GM21619 (cell line): ENCODE measurements at regions not wholly inside any gene's neighbourhood (a gene's known extent, or its start where the extent isn't known, plus 50 kb on each side); places are given as distances from the start of the nearest gene placed in this dataset.
A peak's percentile ranks its signal among the peaks of the same experiment; 100 is the strongest.

Experiments
- ATAC-seq: cut with Tn5 transposase; IDR thresholded peaks from one replicate; pipeline ENCODE4 v1.9.1; 2021; ENCODE audit not compliant: unreplicated experiment

DNA sequence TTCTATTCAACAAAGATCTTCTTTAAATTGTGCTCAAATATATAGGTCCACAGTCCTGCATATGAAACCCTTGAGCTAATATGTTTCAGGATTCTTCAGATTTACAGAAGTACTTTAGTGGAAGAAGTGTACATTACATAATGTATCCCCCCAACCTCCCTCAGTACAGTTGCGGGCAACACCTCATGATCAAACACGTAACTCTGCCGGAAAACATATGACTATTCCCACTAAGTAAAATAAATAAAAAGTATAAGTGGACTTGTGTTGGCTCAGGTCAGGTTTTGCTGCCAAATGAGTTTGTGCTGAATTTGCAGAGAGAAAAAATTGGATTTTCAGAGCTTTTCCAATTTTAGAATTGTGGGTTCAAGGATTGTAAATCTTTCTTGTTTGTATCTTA lies 267.6 kb upstream of the MDFIC2 start:
- ATAC-seq = no peak

DNA sequence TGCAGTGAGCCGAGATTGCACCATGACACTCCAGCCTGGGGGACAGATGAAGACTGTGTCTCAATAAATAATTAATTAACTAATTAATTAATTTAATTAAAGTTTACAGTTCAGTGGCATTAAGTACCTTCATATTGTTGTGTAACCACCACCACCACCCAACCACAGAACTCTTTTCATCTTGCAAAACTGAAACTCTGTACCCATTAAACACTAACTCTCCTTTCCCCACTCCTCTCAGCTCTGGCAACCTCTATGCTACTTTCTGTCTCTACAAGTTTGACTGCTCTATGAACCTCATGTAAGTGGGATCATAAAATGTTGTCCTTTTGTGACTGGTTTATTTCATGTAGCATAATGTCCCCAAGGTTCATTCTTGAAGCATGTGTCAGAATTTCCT lies 259.3 kb upstream of the MDFIC2 start:
- ATAC-seq = no peak

DNA sequence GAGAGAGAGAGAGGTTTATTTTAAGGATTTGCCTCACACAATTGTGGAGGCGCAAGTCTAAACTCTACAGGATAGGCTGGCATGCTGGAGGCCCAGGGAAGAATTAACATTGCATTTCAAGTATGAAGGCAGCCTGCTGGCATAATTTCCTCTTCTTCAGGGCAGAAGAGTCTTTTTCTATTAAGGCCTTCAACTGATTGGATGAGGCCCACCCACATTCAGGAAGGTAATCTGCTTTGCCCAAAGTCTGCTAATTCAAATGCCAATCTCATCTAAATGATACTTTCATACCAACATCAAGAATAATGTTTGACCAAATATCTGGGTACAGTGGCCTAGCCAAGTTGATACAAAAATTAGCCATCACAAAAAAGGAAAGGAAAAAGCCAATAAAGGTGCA lies 258.1 kb upstream of the MDFIC2 start:
- no peak for ATAC-seq

DNA sequence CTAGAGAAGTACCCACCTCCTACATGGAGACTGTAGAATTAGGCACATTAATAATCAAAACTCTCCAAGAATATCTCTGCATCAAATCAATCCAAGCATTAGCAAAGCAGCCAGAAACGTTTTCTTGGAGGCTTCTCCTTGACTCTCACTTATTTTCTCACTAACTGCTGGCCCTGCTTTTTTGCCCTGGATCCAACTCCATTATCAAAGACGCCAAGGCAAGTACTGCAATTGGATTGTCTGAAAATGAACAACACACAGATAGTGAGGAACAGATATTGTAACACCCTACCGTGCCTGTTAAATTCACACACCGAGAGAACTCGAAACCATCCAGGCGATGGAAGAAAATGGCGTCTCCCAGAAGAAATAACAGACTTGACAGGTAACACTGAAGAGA lies 256.2 kb upstream of the MDFIC2 start:
- no peak for ATAC-seq

DNA sequence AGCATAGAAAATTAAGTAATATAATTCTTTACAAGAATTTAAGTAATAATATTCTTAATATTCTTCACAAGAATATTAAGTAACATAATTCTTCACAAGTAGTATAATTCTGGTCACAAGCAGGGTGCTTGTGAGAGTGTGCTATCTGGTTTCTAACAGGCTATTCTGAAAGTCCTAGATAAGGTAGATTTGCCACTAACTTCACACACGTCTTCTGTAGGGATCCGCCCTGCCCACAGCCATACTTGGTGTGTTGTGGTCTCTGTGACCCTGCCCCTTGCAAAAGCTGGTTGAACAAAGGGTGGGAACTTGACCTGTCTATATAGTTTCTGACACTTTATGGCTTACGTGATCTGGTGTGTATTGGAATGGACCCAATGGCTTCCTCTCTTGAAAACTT lies 253.4 kb upstream of the MDFIC2 start:
- ATAC-seq = no peak

DNA sequence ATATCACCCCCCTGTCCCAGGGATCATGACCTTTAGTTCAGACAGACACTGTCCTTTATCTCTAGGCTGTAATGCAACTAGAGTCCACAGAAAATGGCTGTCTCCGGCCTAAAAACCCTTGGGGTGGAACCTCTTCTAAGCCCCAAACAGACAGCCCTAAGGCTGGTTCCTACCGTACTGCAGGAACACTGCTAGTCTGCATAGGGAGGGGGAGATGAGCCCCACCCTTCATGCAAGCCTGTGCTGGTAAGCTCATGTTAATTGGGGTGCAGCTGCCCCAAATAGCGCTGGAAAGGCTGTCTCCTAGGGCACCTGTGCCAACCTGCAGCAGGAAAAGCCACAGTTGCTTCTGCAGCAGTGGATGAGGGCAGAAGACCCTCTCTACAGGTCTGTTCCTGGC lies 252.1 kb upstream of the MDFIC2 start:
- no peak for ATAC-seq

DNA sequence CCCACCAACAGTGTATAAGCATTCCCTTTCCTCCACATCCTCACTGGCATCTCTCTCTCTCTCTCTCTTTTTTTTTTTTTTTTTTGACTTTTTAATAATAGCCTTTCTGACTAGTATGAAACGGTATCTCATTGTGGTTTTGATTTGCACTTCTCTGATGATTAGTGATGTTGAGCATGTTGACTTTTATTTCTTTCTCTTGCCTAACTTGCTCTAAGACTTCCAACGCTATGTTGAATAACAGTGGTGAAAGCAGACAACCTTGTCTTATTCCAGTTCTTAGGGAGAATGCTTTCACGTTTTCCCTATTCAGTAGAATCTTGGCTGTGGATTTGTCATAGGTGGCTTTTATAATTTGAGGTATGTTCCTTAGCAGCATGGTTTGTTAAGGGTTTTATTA lies 249.4 kb upstream of the MDFIC2 start:
- no peak for ATAC-seq

DNA sequence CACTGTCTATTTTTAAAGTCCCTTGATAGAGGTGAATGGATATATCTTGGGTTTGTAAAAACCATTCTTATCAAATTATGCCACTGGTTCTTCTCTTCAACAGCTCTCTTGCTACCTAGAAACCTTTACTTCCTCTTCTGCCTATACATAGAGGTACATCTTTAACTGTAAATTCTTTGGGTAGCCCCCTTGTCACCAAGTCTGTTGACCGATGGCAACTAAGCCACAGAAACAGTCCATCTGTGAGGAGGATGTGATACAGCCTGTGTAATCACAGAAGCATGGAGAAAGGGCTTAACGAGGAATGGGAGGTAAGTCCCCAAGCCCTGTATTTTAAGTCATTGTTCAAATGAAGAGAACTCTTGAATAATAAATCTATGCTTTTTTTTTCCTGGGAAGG lies 246.5 kb upstream of the MDFIC2 start:
- ATAC-seq = no peak

DNA sequence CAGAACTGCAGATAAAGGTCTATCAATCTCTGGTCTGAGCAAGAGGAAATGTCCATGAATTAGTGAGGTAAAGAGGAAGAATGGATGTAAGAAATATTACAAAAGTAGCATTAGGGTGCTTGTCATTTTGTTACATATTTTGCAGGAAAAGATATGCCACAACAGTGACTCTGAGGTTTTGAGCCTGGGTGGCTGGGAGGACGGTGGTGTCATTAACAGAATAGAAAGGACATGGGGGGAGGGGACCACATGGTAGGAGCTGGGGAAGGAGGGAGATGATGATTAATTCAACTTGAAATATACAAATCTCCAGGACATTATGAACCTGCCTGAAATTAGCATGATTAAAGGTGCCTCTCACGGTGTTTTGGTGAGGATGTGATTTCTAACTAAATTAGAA lies 245.5 kb upstream of the MDFIC2 start:
- ATAC-seq = no peak

DNA sequence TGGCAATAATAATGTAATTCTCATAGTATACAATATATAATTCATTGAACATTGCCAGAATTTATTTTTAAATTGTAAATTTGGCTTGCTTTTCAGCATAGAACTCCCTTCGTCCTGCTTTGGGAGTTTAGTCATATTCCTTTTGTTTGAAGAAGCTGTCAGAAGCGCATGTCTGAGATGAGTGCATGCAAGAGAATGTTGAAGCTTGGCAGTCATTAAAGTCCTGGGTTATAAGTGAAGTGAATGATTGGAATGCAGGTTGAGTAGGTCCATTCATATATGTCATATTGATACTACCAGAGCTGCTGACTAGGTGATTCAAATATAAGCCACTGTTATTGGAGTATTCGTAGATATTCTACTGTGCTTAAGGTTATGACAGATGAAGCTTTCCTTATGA lies 243.6 kb upstream of the MDFIC2 start:
- no peak for ATAC-seq

DNA sequence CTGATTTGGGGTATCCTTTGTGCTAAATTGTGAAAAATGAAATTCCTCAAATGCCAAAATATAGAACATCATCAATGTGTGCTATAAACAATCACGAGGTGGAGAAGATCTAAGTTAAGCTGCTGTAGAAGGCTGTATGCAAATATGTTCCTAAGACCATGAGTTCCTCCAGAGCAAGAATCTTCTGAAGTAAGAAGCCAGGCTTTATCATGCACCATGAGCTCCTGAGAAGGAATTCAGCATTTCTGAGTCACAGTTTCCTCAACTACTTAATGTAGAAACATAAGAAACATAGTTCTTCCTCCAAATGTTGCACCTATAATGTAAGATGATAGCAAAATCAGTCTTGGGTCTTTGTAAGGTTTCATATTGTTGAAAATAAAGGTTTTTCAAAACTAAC lies 241.7 kb upstream of the MDFIC2 start:
- no peak for ATAC-seq

DNA sequence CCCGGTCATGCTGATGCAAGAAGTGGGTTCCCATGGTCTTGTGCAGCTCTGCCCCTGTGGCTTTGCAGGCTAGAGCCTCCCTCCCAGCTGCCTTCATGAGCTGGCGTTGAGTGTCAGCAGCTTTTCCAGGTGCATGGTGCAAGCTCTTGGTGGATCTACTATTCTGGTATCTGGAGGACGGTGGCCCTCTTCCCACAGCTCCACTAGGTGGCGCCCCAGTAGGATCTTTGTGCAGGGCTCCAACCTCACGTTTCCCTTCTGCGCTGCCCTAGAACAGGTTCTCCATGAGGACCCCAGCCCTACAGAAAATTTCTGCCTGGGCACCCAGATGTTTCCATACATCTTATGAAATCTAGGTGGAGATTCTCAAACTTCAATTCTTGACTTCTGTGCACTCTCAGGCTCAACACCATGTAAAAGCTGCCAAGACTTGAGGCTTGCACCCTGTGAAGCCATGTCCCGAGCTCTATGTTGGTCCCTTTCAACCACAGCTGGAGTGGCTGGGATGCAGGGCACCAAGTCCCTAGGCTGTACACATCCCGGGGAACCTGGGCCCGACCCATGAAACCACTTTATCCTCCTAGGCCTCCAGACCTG lies 238.4 kb upstream of the MDFIC2 start:
- ATAC-seq = peak; percentile 82

DNA sequence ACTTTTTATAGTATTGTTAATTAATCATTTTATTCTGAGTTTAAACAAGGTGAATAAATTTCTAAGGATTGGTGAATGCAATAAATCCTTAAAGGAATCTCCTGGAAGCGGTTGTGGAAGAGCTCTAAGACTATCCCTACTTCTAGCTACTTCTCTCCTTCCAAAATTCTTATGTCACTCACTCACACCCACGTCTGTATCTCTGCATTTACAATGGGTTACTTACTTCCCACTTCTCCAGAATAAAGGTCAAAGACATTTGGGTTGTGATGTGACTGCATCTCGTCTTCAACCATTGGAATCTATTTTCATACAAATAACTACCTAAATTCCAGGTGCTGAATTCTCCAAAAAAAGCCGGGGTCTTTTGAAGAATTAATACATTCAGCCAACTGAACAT lies 234.2 kb upstream of the MDFIC2 start:
- no peak for ATAC-seq

DNA sequence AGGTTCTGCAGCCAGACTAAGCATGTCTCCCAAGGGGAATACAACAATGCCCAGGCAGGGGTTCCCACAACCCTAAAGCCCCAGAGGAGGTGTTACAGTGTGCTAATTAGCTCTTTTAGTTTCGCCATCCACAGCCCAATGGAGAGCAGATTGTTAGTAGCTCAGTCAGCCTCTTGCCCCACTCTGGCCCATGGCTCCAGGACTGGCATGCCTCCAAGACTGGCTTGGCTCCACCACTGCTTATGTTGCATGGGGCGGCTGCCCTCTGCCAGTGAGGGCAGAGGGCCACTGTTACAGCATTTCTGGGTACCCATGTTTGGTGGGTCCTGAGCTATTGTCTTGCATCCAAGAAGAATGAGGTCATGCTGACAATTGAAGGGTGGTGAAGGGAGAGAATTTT lies 231.1 kb upstream of the MDFIC2 start:
- ATAC-seq = no peak

DNA sequence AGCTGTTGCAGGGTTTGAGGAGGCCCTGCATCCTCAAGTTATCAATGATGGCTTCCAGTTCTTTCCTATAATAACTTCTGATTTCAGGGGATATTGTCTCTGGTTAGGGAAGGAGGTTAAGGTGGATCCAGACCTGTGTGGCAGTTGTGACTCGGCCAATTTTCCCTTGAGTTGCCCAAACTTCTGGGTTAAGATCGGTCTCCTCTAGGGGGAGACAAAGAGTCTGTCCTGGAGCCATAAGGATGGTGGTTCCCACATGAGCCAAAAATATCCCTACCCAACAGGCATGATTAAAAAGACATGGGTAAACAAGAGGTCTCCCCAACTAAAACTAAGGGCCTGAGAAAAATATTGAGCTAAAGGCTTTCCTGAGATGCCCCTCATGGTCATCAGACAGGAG lies 227.5 kb upstream of the MDFIC2 start:
- ATAC-seq = no peak

DNA sequence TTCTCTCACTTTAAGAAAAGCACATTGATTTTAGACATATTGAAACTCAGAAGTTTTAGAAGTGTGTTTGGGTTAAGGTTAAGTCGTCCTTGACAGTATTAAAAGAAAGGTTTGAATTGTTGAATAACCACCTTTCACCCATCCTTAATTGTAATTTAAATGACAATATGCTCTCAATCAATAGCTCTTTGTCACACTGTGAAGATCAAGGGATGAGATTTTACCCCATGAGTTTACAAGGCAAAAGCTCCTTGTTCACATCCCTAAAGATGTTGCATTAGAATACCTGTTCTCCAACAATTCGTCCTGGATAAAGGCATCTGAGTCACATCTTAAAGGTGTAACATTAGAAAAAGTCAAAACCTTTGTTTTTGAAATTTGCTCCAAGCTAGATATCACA lies 220.4 kb upstream of the MDFIC2 start:
- no peak for ATAC-seq

DNA sequence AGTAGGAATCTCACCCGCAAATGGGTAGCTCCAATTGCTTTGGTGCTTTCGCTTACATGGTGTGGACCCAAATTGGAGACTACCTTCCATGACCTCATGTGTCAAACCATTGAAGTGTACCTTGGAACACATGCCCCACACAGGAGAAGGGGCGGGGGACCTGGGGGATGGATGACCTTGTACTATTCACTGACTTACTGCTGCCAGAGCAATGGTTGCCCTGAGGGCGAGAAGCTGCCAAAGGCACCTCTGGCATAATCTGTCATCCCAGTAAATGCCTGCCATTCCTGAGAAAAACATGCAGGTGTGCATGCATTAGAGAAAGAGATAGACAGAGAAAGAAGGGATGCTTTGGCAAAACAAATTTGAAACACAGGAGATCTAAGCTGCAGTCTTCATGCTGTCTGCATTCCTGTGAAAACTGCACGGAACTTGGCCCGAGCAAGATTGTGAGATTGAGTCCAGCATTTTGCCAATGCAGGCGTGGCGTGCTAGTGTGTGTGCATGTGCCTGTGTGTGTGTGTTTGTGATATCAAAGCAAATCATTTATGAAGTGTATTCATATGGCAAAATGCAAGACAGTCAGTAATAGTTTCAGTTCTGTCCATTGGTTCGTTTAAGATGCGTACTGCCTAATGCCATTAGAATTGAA lies 219.5 kb upstream of the MDFIC2 start:
- ATAC-seq = no peak

DNA sequence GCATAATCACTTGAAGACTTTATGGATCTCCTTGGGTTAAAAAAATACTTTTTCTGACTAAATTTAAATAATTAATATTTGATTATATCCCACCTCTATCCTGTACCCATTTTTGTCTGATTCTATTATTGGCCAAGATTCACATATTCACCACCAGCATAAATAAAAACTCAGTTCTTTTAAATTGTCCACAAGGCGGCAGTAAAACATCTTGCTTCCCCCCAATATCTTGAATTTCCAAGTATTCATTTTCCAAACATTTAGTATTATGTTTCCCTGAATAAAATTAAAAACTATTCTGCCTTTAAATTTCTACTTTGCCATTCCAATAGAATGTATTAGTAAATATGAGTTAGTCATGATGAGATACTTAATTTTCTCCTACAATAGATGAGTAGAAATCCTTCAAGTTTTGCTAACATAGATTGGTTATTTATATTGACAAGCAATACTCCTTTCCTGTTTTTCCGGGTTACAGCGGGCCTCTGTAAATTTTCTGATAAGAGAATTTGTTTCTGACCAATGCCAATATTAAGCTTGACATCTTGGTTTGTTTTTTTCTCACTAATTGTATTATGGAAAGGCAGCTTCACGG lies 218.7 kb upstream of the MDFIC2 start:
- no peak for ATAC-seq

DNA sequence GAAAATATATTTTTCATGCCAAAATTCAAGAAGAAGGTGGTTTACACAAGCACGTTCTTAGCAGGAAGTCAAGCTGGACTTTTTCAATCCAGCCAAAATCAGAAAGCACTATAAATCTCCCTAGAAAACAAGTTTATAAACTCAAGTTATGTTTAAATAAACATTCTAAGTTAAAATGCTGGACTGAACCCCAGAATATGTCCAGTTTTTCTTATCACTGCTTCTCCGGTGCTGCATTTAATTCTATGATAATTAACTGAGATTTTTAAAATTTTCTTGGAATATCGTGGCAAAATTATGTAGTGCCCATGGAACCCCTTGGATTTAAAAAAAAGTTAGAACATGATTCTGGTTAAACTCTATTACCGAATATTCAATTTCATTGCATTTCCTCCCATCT lies 218.2 kb upstream of the MDFIC2 start:
- no peak for ATAC-seq

DNA sequence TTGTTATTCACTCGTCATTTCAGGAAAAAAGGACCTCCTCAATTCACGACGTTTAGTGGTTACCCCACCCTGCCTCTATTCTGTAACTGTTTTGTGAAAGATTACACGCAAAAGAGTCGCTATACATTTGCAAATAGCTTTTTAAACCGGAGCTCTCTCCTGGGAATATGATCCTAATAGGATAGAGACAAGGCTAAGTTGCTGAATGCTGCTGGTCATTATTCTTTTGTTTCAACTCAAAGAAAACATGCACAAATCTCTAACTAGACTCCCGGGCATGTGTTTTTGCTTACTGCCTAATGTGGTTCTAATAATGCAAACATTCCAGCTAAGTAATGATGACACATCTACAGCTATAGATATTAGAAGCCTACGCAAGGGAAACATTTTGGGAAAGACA lies 214.6 kb upstream of the MDFIC2 start:
- ATAC-seq = no peak

DNA sequence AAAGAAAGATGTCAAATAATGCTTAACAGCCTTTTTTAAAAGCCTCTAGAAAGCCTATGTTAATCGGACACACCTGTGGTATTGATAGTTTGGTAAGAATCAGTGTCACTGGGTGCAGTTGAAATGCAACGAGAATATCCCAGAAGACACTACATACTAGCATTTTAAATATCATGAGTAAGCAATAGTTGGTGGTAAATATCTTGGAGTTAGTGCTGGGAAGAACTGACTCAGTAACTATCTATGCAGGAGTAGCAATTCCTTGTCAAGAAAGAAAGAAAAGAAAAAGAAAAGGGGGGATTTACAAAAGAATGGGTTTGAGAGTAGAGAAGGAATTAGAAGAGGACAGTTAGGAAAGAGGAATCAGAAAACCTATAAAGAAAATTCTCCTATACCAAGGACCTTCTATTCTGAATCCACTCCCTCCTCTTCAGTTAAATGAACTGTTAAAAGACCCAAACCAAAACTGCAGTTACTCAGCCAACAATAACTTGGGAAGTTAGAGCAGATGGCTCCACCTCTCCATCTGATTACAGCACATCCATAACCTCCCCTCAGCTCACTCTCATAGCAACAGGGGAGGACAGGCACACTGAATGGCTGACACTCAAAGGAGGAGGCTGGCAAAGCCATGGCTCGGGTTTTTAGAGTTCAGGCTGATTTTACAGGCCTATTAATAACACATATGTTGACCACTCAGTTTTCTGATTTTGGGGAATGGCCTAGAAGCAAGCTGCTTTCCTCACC lies 207.6 kb upstream of the MDFIC2 start:
- ATAC-seq = no peak

DNA sequence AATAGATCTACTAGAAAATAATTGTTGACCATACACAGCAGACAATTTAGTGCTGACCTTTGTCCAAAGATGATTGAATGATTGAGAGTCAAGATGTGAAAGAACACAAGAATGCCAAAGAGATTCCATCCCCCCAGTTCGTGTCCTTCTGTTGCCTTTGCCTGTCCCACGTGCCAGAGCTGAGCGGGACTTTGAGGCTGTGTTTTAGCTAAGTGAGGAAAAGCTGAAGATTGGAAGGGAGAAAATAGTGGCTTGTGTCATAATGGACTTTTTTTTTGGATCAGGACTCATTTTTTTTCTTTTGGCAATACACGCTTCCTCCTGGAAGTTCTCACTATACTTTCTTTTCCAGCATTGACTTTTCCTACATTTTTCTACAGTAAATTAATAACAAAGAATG lies 206.6 kb upstream of the MDFIC2 start:
- no peak for ATAC-seq
